ENCODE measurements at regions not wholly inside any gene's neighbourhood (a gene's known extent, or its start where the extent isn't known, plus 50 kb on each side); places are given as distances from the start of the nearest gene placed in this dataset.

DNA sequence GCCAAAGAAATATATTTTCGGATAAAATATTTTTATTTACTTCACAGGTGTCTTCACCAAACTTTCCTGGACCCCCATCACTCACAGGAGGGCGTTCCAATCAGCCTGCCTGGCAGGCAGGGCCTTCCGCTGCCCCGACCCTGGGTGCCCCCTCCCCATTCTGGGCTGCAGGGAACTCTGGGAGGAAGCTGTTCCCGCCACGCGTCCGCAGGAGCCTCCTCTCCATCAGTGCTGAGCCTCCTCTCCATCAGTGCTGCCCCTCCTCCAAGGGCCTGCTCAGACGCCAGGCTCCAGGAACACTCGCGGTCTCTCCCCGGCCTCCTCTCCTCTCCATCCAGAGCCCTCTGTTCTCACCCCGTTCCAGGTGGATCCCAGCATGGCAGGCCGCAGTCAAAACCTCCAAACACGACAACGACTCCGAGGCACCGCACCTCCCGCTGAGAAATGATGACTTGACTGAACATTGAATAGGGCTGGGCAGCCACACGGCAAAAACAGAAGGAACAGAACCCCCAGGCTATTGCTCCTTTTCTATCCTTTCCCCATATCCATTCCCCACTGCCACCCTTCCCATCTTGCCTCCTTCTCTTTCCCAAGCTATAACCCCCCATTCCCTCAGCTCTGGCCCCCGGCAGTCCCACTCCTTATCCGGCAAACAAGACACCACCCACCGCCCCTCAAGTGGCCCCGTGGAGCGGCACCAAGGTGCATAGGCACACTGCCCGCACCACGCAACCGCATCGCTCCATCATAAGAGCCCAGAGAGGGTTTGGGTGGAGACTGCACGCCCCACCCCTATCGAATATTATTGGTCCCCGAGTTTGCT, 268.6 kb upstream of the RAB6C start:
- TF ChIP-seq, protein P1, sequence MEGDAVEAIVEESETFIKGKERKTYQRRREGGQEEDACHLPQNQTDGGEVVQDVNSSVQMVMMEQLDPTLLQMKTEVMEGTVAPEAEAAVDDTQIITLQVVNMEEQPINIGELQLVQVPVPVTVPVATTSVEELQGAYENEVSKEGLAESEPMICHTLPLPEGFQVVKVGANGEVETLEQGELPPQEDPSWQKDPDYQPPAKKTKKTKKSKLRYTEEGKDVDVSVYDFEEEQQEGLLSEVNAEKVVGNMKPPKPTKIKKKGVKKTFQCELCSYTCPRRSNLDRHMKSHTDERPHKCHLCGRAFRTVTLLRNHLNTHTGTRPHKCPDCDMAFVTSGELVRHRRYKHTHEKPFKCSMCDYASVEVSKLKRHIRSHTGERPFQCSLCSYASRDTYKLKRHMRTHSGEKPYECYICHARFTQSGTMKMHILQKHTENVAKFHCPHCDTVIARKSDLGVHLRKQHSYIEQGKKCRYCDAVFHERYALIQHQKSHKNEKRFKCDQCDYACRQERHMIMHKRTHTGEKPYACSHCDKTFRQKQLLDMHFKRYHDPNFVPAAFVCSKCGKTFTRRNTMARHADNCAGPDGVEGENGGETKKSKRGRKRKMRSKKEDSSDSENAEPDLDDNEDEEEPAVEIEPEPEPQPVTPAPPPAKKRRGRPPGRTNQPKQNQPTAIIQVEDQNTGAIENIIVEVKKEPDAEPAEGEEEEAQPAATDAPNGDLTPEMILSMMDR (IDR thresholded peaks at IDR 0.05), result no peak
- Histone ChIP-seq H3K4me3 (ENCODE audit: low read depth in 1 of 2, low read length in 1 of 2) (no peak overlapping the region), H3K27ac (no peak overlapping the region), H3K36me3 (no peaks in the 10 kb centered on the region), H3K9me3 (no peaks in the 10 kb centered on the region), H3K4me1 (ENCODE audit: control insufficient read depth in 1 of 2, insufficient read depth in 1 of 2, low read depth in 1 of 2, low read length in 1 of 2) (no peaks in the 10 kb centered on the region), H3K27me3 (no peaks in the 10 kb centered on the region)

DNA sequence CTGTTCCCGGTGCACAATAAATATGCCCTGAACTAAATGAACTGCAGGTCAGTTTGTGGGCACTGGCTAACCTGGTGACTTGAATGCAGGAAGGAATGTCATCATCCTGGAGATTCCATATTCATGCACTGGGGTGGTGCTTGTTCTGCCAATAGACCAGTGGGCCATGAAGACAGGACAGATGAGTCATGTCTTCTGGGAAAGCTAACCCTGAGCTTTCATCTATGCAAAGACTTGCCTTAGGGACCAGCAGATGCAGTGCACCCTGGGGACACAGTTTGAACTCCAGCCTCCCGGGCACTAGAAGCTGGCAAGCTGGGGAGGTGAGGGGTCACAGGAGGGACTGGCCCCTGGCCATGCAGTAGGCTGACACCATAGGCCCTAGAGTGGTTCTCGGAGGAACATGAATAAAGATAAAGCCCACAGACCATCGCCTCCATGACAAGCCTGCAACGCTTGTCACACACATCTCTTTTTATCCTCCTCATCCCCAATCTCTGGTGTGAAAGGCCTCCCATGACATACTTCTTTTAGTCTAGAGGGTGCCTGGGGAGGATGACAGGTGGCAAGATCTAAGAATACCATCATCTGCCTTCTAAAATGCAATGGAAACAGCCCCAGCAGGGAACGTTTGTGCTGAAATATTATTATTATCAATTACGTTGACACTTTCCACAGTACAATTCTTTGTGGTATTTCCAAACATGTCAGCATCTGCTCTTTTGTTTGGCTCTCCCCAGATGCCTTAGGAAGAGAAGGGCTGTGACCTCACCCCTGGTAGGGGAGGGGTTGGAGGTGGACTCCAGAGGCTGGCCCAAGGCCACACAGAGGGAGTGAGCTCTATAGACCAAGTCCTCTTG, 267.4 kb upstream of the RAB6C start:
- Histone ChIP-seq H3K4me1 (ENCODE audit: control insufficient read depth in 1 of 2, insufficient read depth in 1 of 2, low read depth in 1 of 2, low read length in 1 of 2) (no peaks in the 10 kb centered on the region), H3K4me3 (ENCODE audit: low read depth in 1 of 2, low read length in 1 of 2) (no peak overlapping the region), H3K27ac (no peak overlapping the region), H3K9me3 (no peaks in the 10 kb centered on the region), H3K36me3 (no peaks in the 10 kb centered on the region), H3K27me3 (no peaks in the 10 kb centered on the region)
- TF ChIP-seq, protein P1 (IDR thresholded peaks at IDR 0.05), result no peak

DNA sequence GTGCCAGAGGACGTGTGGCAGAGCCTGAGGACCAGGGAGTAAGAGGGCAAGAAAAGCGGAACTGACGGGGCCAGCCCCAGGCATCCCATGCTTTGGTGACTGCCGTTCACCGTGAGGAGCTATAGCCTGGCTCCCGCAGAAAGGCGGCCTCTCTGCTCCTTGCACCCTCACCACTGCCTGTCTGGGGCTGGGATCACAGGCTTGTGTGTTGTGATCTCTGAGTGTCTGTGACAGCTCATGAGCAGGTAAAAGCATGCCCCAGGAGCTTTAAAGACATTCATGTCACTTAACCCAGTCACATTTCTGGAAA, 266.8 kb upstream of the RAB6C start:
- H3K4me1 ChIP-seq (ENCODE audit: control insufficient read depth in 1 of 2, insufficient read depth in 1 of 2, low read depth in 1 of 2, low read length in 1 of 2), result no peaks in the 10 kb centered on the region
- H3K9me3 ChIP-seq, result no peaks in the 10 kb centered on the region
- H3K27ac ChIP-seq, result no peak overlapping the region
- no peaks in the 10 kb centered on the region for H3K27me3 ChIP-seq
- no peak overlapping the region for H3K4me3 ChIP-seq (ENCODE audit: low read depth in 1 of 2, low read length in 1 of 2)
- no peaks in the 10 kb centered on the region for H3K36me3 ChIP-seq
- TF ChIP-seq, protein P1 (IDR thresholded peaks at IDR 0.05), result no peak

DNA sequence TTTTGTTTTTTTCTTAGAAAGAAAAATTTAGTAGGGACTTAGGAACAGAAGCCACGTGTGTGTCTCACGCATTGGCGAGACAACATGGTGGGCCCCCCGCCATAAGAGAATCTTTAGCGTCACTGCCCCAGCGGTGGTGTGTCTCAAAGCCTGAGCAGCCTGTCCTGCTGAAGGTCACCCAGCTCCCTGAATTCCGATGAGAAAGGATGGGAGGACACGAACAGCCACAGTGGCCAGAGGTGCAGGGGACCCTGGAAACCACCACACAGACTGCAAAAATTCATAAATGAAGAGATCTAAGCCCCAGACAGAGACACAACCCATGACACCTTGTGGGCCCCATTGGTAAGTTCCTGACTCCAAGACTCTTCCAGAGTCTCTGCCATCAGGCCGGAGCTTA, 266.1 kb upstream of the RAB6C start:
- H3K4me3 ChIP-seq (ENCODE audit: low read depth in 1 of 2, low read length in 1 of 2), result no peak overlapping the region
- H3K36me3 ChIP-seq, result no peaks in the 10 kb centered on the region
- H3K27me3 ChIP-seq, result no peaks in the 10 kb centered on the region
- H3K27ac ChIP-seq, result no peak overlapping the region
- H3K9me3 ChIP-seq, result no peaks in the 10 kb centered on the region
- H3K4me1 ChIP-seq (ENCODE audit: control insufficient read depth in 1 of 2, insufficient read depth in 1 of 2, low read depth in 1 of 2, low read length in 1 of 2), result no peaks in the 10 kb centered on the region
- TF ChIP-seq, protein P1 (IDR thresholded peaks at IDR 0.05), result no peak

DNA sequence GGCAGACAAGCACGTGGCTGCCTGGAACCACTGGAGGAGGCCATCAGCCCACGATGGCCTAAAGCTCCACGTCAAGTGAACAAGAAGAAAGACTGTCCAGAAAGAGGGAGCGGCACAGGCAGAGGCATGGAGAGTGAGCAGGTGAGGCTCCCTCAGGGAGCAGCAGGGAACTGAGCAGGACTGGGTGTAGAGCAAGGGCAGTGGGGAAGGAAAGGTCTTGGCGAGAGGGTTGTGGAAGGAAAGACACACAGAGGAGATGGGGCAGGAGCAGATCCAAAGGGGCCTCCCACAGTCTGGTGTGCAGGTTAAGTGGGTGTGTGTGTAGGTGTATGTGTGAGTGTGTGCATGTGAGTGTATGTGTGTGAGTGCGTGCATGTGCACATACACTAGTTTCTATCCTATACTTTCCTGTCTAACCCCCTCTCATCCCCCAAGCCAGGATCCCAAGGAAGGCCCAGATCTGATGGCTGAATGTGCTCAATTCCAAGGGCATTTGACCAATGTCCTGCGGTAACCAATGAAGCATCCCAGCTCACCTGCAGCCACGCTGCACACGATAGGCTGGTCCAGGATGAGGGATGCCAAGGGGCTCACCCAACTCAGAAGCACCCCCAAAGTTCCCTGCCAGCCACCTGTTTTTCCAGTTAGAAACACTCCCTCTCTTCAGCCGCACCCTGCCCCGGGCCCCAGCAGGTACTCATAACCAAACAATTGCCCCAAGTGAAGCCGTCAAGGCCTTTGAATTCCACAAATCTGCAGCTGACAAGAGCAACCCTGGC, 262.5 kb upstream of the RAB6C start:
- Histone ChIP-seq H3K27me3 (peaks cover 4% of the 10 kb centered on the region), H3K4me3 (ENCODE audit: low read depth in 1 of 2, low read length in 1 of 2) (no peak overlapping the region), H3K9me3 (no peaks in the 10 kb centered on the region), H3K36me3 (no peaks in the 10 kb centered on the region), H3K27ac (no peak overlapping the region), H3K4me1 (ENCODE audit: control insufficient read depth in 1 of 2, insufficient read depth in 1 of 2, low read depth in 1 of 2, low read length in 1 of 2) (no peaks in the 10 kb centered on the region)
- TF ChIP-seq, protein P1 (IDR thresholded peaks at IDR 0.05), result no peak
